Activated CD4-positive, alpha-beta memory T cell treated with anti-CD3 and anti-CD28 coated beads, Interleukin-2, amount 10 ng/mL, durations not matched to agents 7 days and 5 days (primary cell): ENCODE measurements at regions not wholly inside any gene's neighbourhood (a gene's known extent, or its start where the extent isn't known, plus 50 kb on each side); places are given as distances from the start of the nearest gene placed in this dataset.
"Not testable (repeated sequence)": the region's sequence is repeated elsewhere in the genome, so short reads cannot be mapped to it uniquely, and the experiment has no call there.

Experiments used
- CTCF ChIA-PET: fragments of 350-600 bp; sonication (Branson Sonifier 250); formaldehyde crosslinking; loops from one replicate; lab custom pipeline; 2021; ENCODE audit warnings: antibody characterized with exemption, inconsistent platforms; lab: Charles Lee
- POLR2A ChIA-PET: fragments of 350-600 bp; sonication (Branson Sonifier 250); formaldehyde crosslinking; loops from one replicate; lab custom pipeline; 2021; ENCODE audit warnings: antibody characterized with exemption; lab: Charles Lee
- DNase-seq: peaks from one replicate; pipeline ENCODE4 v3.0.0-alpha.2; 2020
- H3K27ac Mint-ChIP-seq: one replicate; pipeline ENCODE4 v1.8.0; 2021; ENCODE audit warnings: mild to moderate bottlenecking, mixed read lengths
- H3K27me3 Mint-ChIP-seq: one replicate; pipeline ENCODE4 v1.8.0; 2021; ENCODE audit warnings: mixed read lengths
- H3K36me3 Mint-ChIP-seq: one replicate; pipeline ENCODE4 v1.8.0; 2021; ENCODE audit warnings: low read depth, mixed read lengths
- H3K4me1 Mint-ChIP-seq: one replicate; pipeline ENCODE4 v1.8.0; 2021; ENCODE audit warnings: mixed read lengths
- H3K4me3 Mint-ChIP-seq: one replicate; pipeline ENCODE4 v1.8.0; 2021; ENCODE audit warnings: mild to moderate bottlenecking, mixed read lengths
- H3K9me3 Mint-ChIP-seq: one replicate; pipeline ENCODE4 v1.8.0; 2021; ENCODE audit warnings: mixed read lengths

DNA sequence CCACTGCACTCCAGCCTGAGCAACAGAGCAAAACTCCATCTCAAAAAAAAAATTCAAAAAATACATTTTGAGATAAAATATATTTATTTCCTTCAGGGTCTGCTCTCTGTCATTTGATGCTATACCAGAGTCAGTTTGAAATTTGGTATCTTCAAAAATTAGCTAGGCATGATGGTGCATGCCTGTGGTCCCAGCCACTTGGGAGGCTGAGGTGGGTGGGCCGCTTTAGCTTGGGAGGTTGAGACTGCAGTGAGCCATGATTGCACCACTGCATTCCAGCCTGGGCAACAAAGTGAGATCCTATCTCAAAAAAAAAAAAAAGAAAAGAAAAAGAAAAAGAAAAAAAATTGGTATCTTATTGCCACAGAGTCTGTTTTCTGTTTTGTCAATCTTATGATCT is 305.4 kb upstream of the GLI3 start:
- H3K27ac Mint-ChIP-seq, CTCF ChIA-PET, POLR2A ChIA-PET, H3K4me1 Mint-ChIP-seq, H3K4me3 Mint-ChIP-seq, H3K36me3 Mint-ChIP-seq, H3K27me3 Mint-ChIP-seq, DNase-seq: not testable (repeated sequence)
- H3K9me3 Mint-ChIP-seq = peaks cover 10% of the 10 kb centered on the region

DNA sequence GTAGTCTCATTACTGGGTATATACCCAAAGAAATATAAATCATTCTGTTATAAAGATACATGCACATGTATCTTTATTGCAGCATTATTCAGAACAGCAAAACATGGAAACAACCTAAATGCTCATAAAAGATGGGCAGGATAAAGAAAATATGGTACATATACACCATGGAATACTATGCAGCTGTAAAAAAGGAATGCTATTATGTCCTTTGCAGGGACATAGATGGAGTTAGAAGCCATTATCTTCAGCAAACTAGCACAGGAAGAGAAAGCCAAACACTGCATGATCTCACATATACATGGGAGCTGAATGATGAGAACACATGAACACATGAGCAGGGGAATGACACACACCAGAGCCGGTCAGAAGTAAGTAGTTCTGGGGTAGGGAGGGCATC is 297.4 kb upstream of the GLI3 start:
- ChIA-PET CTCF (no interaction called here), POLR2A (no interaction called here)
- H3K27me3 Mint-ChIP-seq = no peaks in the 10 kb centered on the region
- DNase-seq = no peak
- H3K4me3 Mint-ChIP-seq = no peak overlapping the region
- H3K4me1 Mint-ChIP-seq = no peaks in the 10 kb centered on the region
- peaks cover 10% of the 10 kb centered on the region for H3K9me3 Mint-ChIP-seq
- no peak overlapping the region for H3K27ac Mint-ChIP-seq
- H3K36me3 Mint-ChIP-seq = no peaks in the 10 kb centered on the region

DNA sequence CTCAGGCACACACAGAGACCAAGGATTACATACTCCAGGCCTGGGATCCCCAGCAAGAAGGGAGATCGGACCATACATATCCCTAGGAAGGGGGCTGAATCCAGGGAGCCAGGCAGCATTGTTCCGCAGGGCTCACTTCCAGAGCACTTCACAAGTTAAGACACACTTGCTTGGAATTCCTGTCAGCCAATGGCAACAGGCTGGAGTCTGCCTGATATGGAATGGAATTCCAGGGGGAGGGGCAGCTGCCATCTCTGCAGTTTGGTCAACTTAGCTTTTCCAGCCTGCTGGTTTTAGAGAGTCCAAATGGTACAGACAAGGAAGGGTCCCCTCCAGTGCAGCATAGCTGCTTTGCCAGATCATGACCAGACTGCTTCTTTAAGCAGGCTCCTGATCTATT is 290.0 kb upstream of the GLI3 start:
- Mint-ChIP-seq H3K4me1 (no peaks in the 10 kb centered on the region), H3K27me3 (no peaks in the 10 kb centered on the region), H3K36me3 (no peaks in the 10 kb centered on the region), H3K27ac (no peak overlapping the region), H3K4me3 (no peak overlapping the region), H3K9me3 (peaks cover 18% of the 10 kb centered on the region)
- CTCF ChIA-PET = no interaction called here
- POLR2A ChIA-PET = no interaction called here
- DNase-seq = no peak

DNA sequence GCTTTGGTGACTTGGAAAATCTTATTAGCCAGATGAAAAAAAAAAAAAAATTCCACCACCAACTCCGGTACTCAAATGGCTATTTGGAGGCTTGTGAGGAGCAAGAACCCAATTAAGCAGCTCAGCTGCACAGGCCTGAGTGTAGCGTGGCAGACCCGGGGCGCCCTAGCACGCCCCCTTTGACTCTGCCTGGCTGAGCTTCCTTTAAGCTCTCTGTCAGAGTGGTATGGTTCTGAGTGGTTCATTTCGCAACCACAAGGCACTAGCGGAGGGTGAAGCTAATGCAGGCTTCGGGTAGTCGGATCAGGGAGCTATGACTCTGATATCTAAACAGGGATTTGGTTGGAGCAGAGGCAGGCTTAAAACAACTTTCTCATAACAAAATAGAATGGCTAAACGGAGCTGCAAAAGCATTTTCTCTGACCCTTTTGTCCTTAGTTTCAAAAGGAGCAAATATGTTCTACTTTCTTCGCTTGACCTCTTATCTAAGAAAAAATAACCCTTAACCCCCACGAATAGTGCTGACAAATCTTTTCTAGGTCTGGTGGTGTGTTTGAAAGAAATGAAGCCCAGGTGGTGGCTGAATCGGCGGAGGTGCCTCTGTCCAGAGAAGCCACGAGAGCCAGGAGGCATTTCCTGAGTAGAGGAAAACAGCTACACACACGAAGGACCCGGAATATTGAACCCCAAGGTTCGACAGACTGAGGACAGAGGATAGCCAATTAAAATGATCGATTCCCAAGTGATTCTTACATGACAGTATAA is 285.4 kb upstream of the GLI3 start:
- no peak overlapping the region for H3K27ac Mint-ChIP-seq
- H3K27me3 Mint-ChIP-seq = no peaks in the 10 kb centered on the region
- ChIA-PET CTCF (no interaction called here), POLR2A (no interaction called here)
- H3K9me3 Mint-ChIP-seq = peaks cover 7% of the 10 kb centered on the region
- no peaks in the 10 kb centered on the region for H3K4me1 Mint-ChIP-seq
- no peaks in the 10 kb centered on the region for H3K36me3 Mint-ChIP-seq
- no peak for DNase-seq
- no peak overlapping the region for H3K4me3 Mint-ChIP-seq

- Mint-ChIP-seq H3K9me3 (no peaks in the 10 kb centered on the region), H3K27ac (no peak overlapping the region), H3K27me3 (no peaks in the 10 kb centered on the region), H3K36me3 (no peaks in the 10 kb centered on the region), H3K4me1 (no peaks in the 10 kb centered on the region), H3K4me3 (no peak overlapping the region)
- no peak for DNase-seq
- ChIA-PET POLR2A (no interaction called here), CTCF (no interaction called here)
Measured at GRCh38 chr7:42511027-42511426, 274.0 kb upstream of the GLI3 start.

GRCh38 chr7:42506097-42506496 is 269.1 kb upstream of the GLI3 start:
- no peak for DNase-seq
- no peaks in the 10 kb centered on the region for H3K27me3 Mint-ChIP-seq
- no peaks in the 10 kb centered on the region for H3K36me3 Mint-ChIP-seq
- H3K4me1 Mint-ChIP-seq = no peaks in the 10 kb centered on the region
- H3K9me3 Mint-ChIP-seq = no peaks in the 10 kb centered on the region
- H3K4me3 Mint-ChIP-seq = no peak overlapping the region
- POLR2A ChIA-PET = no interaction called here
- CTCF ChIA-PET = no interaction called here
- no peak overlapping the region for H3K27ac Mint-ChIP-seq

- CTCF ChIA-PET = no interaction called here
- Mint-ChIP-seq H3K27ac (no peak overlapping the region), H3K36me3 (no peaks in the 10 kb centered on the region), H3K9me3 (no peaks in the 10 kb centered on the region), H3K4me1 (no peaks in the 10 kb centered on the region), H3K27me3 (no peaks in the 10 kb centered on the region), H3K4me3 (no peak overlapping the region)
- no peak for DNase-seq
- POLR2A ChIA-PET = no interaction called here
Measured at GRCh38 chr7:42502022-42502421, 265.0 kb upstream of the GLI3 start.

DNA sequence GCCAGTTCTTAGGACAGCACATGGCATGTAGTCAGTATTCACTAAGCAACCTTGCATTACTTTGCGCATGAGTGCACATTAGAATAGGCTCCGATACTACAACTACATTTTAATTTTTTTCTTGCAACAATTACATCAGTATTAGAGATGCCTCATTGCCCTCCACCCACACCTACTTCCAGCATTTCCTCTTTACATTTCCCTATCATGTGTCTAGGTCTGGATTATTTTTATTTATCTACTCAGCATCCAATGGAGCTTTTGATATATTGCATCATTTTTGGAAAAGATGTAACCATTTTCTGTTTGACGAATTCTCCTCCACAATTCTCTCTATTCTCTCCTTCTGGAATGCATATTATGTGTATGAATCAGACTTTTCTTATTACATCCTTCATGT is 258.2 kb upstream of the GLI3 start:
- ChIA-PET CTCF (no interaction called here), POLR2A (no interaction called here)
- no peaks in the 10 kb centered on the region for H3K4me1 Mint-ChIP-seq
- H3K4me3 Mint-ChIP-seq = no peak overlapping the region
- no peaks in the 10 kb centered on the region for H3K27me3 Mint-ChIP-seq
- H3K27ac Mint-ChIP-seq = no peak overlapping the region
- DNase-seq = no peak
- peaks cover 1% of the 10 kb centered on the region for H3K9me3 Mint-ChIP-seq
- no peaks in the 10 kb centered on the region for H3K36me3 Mint-ChIP-seq

GRCh38 chr7:42494736-42495135 is 257.7 kb upstream of the GLI3 start:
- CTCF ChIA-PET = no interaction called here
- peaks cover 1% of the 10 kb centered on the region for H3K9me3 Mint-ChIP-seq
- H3K4me3 Mint-ChIP-seq = no peak overlapping the region

DNA sequence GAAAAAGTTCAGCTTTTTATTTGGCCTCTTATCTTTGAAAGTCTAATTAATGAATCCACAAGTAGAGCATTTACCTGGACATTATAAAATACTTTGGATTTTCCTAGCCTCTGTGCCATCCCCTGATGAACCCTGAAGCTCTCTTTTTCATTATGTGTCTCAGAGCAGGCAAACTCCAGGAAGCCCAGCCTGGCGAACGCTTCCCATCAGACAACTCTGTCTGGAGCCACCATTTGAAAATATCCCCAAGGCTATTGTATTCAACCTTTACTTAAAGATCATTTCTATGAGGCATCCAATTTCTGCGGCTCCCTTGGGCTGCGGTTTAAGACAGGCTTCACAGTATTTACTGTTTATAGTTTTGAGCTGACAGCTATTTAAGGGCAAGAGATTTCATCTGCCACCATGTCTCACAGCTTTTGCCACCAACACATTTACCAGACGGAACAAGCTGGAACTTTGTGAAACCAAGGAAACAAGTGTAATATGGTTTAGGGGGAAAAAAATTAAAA is 257.2 kb upstream of the GLI3 start:
- no peak for DNase-seq
- H3K9me3 Mint-ChIP-seq = peaks cover 1% of the 10 kb centered on the region

More at GRCh38 chr7:42494736-42495135, 257.7 kb upstream of the GLI3 start:
- no peak overlapping the region for H3K27ac Mint-ChIP-seq
- no peak for DNase-seq
- POLR2A ChIA-PET = no interaction called here
- no peaks in the 10 kb centered on the region for H3K4me1 Mint-ChIP-seq
- no peaks in the 10 kb centered on the region for H3K27me3 Mint-ChIP-seq
- H3K36me3 Mint-ChIP-seq = no peaks in the 10 kb centered on the region

GRCh38 chr7:42493436-42494198 is 256.6 kb upstream of the GLI3 start:
- no peaks in the 10 kb centered on the region for H3K36me3 Mint-ChIP-seq
- POLR2A ChIA-PET = no interaction called here

More for the DNA sequence above, 257.2 kb upstream of the GLI3 start:
- H3K4me3 Mint-ChIP-seq = no peak overlapping the region
- POLR2A ChIA-PET = no interaction called here
- CTCF ChIA-PET = no interaction called here
- no peak overlapping the region for H3K27ac Mint-ChIP-seq
- H3K4me1 Mint-ChIP-seq = no peaks in the 10 kb centered on the region
- H3K27me3 Mint-ChIP-seq = no peaks in the 10 kb centered on the region
- no peaks in the 10 kb centered on the region for H3K36me3 Mint-ChIP-seq

DNA sequence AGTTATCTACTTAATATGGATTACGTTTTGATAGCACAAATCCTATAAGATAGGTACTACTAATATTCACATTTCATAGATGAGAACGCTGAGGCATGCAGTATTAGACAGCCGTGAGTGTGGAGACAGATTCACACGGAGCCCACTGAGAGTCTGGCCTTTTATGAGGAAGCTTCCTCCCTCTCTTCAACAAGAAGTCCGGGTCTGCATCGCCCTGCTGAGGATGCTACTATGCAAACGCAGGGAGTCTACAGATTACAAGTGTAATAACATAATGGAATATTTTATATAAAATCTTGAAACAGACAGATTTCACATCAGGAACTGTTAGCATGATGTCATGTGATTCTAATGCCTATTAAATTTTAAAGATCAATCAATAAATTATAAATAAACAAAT is 255.9 kb upstream of the GLI3 start:
- no peaks in the 10 kb centered on the region for H3K36me3 Mint-ChIP-seq
- no peaks in the 10 kb centered on the region for H3K27me3 Mint-ChIP-seq
- no peak overlapping the region for H3K4me3 Mint-ChIP-seq
- POLR2A ChIA-PET = no interaction called here
- H3K4me1 Mint-ChIP-seq = no peaks in the 10 kb centered on the region
- CTCF ChIA-PET = no interaction called here
- H3K27ac Mint-ChIP-seq = no peak overlapping the region
- DNase-seq = no peak
- H3K9me3 Mint-ChIP-seq = peaks cover 7% of the 10 kb centered on the region

More at GRCh38 chr7:42493436-42494198, 256.6 kb upstream of the GLI3 start:
- H3K4me1 Mint-ChIP-seq = no peaks in the 10 kb centered on the region
- no peak overlapping the region for H3K4me3 Mint-ChIP-seq
- CTCF ChIA-PET = no interaction called here
- no peaks in the 10 kb centered on the region for H3K27me3 Mint-ChIP-seq
- no peak for DNase-seq
- no peak overlapping the region for H3K27ac Mint-ChIP-seq
- H3K9me3 Mint-ChIP-seq = peaks cover 6% of the 10 kb centered on the region

GRCh38 chr7:42491106-42491505 is 254.1 kb upstream of the GLI3 start:
- ChIA-PET POLR2A (no interaction called here), CTCF (no interaction called here)
- H3K27ac Mint-ChIP-seq = no peak overlapping the region
- no peak overlapping the region for H3K4me3 Mint-ChIP-seq
- no peaks in the 10 kb centered on the region for H3K27me3 Mint-ChIP-seq
- no peak for DNase-seq
- peaks cover 7% of the 10 kb centered on the region for H3K9me3 Mint-ChIP-seq
- no peaks in the 10 kb centered on the region for H3K36me3 Mint-ChIP-seq
- H3K4me1 Mint-ChIP-seq = no peaks in the 10 kb centered on the region
